ENCODE measurements at regions not wholly inside any gene's neighbourhood (a gene's known extent, or its start where the extent isn't known, plus 50 kb on each side); places are given as distances from the start of the nearest gene placed in this dataset.

DNA sequence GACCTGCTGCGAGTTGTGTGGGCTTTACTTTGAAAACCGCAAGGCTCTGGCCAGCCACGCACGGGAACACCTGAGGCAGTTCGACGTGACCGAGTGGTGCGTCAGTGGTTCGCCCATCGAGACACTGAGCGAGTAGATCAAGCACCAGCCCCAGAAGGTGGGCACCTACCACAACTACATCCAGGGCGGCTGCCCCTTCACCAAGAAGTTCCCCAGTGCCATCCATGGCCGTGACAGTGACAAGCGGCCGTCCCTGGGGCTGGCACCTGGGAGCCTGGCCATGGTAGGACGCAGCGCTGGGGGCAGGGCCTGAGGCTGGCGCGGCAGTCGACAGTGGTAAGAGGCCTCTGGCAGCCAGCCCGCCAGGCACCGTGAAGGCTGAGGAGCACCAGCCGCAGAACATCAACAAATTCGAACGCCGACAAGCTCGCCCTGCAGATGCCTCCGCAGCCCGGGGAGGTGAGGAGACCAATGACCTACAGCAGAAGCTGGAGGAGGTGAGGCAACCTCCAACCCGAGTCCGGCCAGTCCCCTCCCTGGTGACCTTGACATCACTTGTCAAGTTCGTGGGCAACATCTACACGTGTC lies 545.2 kb upstream of the CCDC179 start:
- TF ChIP-seq EZH2 (IDR thresholded peaks at IDR 0.05; ENCODE audit: insufficient read depth, low read length), result no peak
- TF ChIP-seq CTCF (IDR thresholded peaks at IDR 0.05; ENCODE audit: insufficient read depth, low read depth, low read length), result no peak
